Panc1 (cell line): ENCODE measurements at regions not wholly inside any gene's neighbourhood (a gene's known extent, or its start where the extent isn't known, plus 50 kb on each side); places are given as distances from the start of the nearest gene placed in this dataset.

Experiments
- ATAC-seq: fragments of 200-7000 bp; cut with Tn5 transposase; 2 replicates; pipeline ENCODE4 v1.9.1; 2020; ENCODE audit warnings: mild to moderate bottlenecking, moderate library complexity
- BruUV-seq: library from RNA; stranded (reverse); fragments of 400-500 nt; replicated peaks from 2 replicates; lab custom pipeline; 2021; lab: Mats Ljungman, UMichigan
- CTCF ChIA-PET: fragments of 300-600 bp; sonication (Branson Sonifier 250); formaldehyde crosslinking; loops from one replicate; lab custom pipeline; 2022; ENCODE audit warnings: antibody characterized with exemption; lab: Charles Lee
- POLR2A ChIA-PET: fragments of 300-600 bp; sonication (Branson Sonifier 250); formaldehyde crosslinking; loops from one replicate; lab custom pipeline; 2022; ENCODE audit warnings: antibody characterized with exemption; lab: Charles Lee
- DNase-seq: peaks from one replicate; pipeline ENCODE4 v3.0.0-alpha.2; 2010; ENCODE audit warnings: low read depth, low spot score
- H3K27ac ChIP-seq: 2 replicates; pipeline ENCODE4 v1.5.1; 2011; ENCODE audit warnings: mild to moderate bottlenecking, low read length, inconsistent platforms
- H3K27me3 ChIP-seq: fragments of 200-500 bp; sonication (Bioruptor generic); 2 replicates; pipeline ENCODE4 v1.6.0; 2014; ENCODE audit warnings: low read length, inconsistent platforms; ENCODE audit not compliant: control insufficient read depth, insufficient read depth
- H3K36me3 ChIP-seq: fragments of 200-500 bp; sonication (Bioruptor generic); 2 replicates; pipeline ENCODE4 v1.5.1; 2014; ENCODE audit warnings: inconsistent platforms, mild to moderate bottlenecking, low read length, moderate library complexity; ENCODE audit not compliant: control insufficient read depth, insufficient read depth
- H3K4me1 ChIP-seq: 2 replicates; pipeline ENCODE4 v1.5.1; 2011; ENCODE audit warnings: inconsistent platforms, mild to moderate bottlenecking, low read length, moderate library complexity; ENCODE audit not compliant: control insufficient read depth, insufficient read depth
- H3K4me3 ChIP-seq, 2 experiments: 2 replicates each; pipeline ENCODE4 v1.5.1; 2011 to 2012; ENCODE audit warnings: low read depth in 2 of 2, low read length in 2 of 2, mild to moderate bottlenecking in 2 of 2, inconsistent platforms in 1 of 2, moderate library complexity in 1 of 2
- H3K9me3 ChIP-seq: fragments of 200-500 bp; sonication (Bioruptor generic); 2 replicates; pipeline ENCODE4 v1.5.1; 2014; ENCODE audit warnings: low read depth, mild to moderate bottlenecking, inconsistent platforms, low read length, moderate library complexity; ENCODE audit not compliant: control insufficient read depth, insufficient read depth
- POLR2AphosphoS5 ChIP-seq: IDR thresholded peaks from 2 replicates; pipeline ENCODE4 v1.6.1; 2012; ENCODE audit warnings: mild to moderate bottlenecking, low read depth, low read length, moderate library complexity
- SIN3A ChIP-seq: IDR thresholded peaks from 2 replicates; pipeline ENCODE4 v1.6.1; 2012; ENCODE audit warnings: low read depth, mild to moderate bottlenecking, low read length, moderate library complexity, borderline replicate concordance; ENCODE audit not compliant: insufficient read depth
- TCF7L2 ChIP-seq: IDR thresholded peaks from 2 replicates; pipeline ENCODE4 v1.6.1; 2011; ENCODE audit warnings: mild to moderate bottlenecking, low read depth, low read length, inconsistent platforms
- in situ Hi-C: cut with HindIII; loops from 2 replicates; pipeline ENCODE4 v1.10.0; 2016; ENCODE audit warnings: low sequenced_read_pairs, low pct_unique_long_range_greater_than_20kb
- intact Hi-C: fragments of 100-400 bp; cut with micrococcal nuclease; formaldehyde crosslinking; loops from one replicate; pipeline ENCODE4 v1.10.0; 2022; ENCODE audit not compliant: unreplicated experiment
- TF ChIP-seq, protein P1 (sequence below), 2 experiments: IDR thresholded peaks; 2 replicates each; pipeline ENCODE4 v1.6.1; 2011 to 2012; ENCODE audit warnings: low read depth in 2 of 2, control low read depth in 1 of 2, low read length in 1 of 2, mild to moderate bottlenecking in 1 of 2, moderate library complexity in 1 of 2; ENCODE audit not compliant: insufficient read depth in 1 of 2
- TF ChIP-seq, protein P2 (sequence below): fragments of 450-650 bp; IDR thresholded peaks from 2 replicates; pipeline ENCODE4 v1.5.1; 2017; ENCODE audit warnings: mild to moderate bottlenecking

DNA sequence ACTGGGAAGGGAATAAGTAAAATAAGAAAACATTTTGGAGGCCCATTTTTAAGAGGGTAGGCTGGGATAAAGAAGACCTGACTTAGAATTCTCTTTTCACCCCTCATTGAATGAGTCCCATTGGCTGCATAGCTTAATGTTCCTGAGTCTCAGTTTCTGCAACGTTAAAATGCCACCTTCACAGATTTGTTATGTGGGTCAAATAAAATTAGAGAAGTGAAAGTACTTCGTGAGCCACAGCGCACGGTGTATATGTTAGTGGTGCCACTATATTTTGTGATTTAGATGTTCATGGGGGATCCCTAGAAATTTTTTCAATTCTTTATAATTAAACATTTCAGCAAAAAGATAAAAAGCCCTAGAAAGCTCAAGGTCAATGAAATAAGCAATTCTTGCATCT lies 109.2 kb upstream of the HS3ST1 start:
- Histone ChIP-seq H3K4me1 (no peaks in the 10 kb centered on the region), H3K27ac (no peak overlapping the region), H3K4me3 (no peak overlapping the region), H3K9me3 (no peaks in the 10 kb centered on the region), H3K36me3 (no peaks in the 10 kb centered on the region), H3K27me3 (no peaks in the 10 kb centered on the region)
- TF ChIP-seq TCF7L2 = no peak
- no peak for TF ChIP-seq SIN3A
- TF ChIP-seq, protein P1, sequence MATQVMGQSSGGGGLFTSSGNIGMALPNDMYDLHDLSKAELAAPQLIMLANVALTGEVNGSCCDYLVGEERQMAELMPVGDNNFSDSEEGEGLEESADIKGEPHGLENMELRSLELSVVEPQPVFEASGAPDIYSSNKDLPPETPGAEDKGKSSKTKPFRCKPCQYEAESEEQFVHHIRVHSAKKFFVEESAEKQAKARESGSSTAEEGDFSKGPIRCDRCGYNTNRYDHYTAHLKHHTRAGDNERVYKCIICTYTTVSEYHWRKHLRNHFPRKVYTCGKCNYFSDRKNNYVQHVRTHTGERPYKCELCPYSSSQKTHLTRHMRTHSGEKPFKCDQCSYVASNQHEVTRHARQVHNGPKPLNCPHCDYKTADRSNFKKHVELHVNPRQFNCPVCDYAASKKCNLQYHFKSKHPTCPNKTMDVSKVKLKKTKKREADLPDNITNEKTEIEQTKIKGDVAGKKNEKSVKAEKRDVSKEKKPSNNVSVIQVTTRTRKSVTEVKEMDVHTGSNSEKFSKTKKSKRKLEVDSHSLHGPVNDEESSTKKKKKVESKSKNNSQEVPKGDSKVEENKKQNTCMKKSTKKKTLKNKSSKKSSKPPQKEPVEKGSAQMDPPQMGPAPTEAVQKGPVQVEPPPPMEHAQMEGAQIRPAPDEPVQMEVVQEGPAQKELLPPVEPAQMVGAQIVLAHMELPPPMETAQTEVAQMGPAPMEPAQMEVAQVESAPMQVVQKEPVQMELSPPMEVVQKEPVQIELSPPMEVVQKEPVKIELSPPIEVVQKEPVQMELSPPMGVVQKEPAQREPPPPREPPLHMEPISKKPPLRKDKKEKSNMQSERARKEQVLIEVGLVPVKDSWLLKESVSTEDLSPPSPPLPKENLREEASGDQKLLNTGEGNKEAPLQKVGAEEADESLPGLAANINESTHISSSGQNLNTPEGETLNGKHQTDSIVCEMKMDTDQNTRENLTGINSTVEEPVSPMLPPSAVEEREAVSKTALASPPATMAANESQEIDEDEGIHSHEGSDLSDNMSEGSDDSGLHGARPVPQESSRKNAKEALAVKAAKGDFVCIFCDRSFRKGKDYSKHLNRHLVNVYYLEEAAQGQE (IDR thresholded peaks at IDR 0.05; ENCODE audit: insufficient read depth in 1 of 2, low read depth in 2 of 2, low read length in 1 of 2) = no peak
- TF ChIP-seq, protein P2, sequence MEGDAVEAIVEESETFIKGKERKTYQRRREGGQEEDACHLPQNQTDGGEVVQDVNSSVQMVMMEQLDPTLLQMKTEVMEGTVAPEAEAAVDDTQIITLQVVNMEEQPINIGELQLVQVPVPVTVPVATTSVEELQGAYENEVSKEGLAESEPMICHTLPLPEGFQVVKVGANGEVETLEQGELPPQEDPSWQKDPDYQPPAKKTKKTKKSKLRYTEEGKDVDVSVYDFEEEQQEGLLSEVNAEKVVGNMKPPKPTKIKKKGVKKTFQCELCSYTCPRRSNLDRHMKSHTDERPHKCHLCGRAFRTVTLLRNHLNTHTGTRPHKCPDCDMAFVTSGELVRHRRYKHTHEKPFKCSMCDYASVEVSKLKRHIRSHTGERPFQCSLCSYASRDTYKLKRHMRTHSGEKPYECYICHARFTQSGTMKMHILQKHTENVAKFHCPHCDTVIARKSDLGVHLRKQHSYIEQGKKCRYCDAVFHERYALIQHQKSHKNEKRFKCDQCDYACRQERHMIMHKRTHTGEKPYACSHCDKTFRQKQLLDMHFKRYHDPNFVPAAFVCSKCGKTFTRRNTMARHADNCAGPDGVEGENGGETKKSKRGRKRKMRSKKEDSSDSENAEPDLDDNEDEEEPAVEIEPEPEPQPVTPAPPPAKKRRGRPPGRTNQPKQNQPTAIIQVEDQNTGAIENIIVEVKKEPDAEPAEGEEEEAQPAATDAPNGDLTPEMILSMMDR = no peak
- no peak for TF ChIP-seq POLR2AphosphoS5
- DNase-seq (no peak), ATAC-seq (no peak)
- CTCF ChIA-PET = no interaction called here
- in situ Hi-C loops (no loop called here), intact Hi-C loops (no loop called here)
- BruUV-seq = no TSS peak
- POLR2A ChIA-PET = no interaction called here

DNA sequence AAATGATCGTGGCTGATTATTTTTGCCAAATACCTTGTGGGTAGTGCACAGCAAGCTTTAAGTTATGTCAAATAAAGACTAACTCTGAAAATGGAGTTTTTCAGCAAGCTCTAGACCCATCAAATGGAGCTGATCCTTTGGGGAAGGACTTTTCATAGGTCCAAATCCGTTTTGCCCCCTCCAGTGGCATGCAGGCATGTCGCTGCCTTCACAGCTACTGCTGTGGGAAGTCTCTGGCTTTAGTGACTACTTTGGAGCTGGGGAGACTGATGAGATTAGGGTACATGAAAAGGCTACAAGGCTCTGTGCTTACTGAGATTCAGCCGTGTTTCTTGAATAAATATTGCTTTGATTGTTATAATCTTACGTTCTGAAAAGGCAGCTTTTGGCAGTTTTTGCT lies 106.6 kb upstream of the HS3ST1 start:
- in situ Hi-C loops (no loop called here), intact Hi-C loops (no loop called here)
- no TSS peak for BruUV-seq
- POLR2A ChIA-PET = no interaction called here
- Histone ChIP-seq H3K27me3 (no peaks in the 10 kb centered on the region), H3K4me3 (no peak overlapping the region), H3K9me3 (no peaks in the 10 kb centered on the region), H3K27ac (no peak overlapping the region), H3K36me3 (no peaks in the 10 kb centered on the region), H3K4me1 (no peaks in the 10 kb centered on the region)
- CTCF ChIA-PET = no interaction called here
- DNase-seq = no peak
- no peak for ATAC-seq
- no peak for TF ChIP-seq POLR2AphosphoS5
- no peak for TF ChIP-seq SIN3A

DNA sequence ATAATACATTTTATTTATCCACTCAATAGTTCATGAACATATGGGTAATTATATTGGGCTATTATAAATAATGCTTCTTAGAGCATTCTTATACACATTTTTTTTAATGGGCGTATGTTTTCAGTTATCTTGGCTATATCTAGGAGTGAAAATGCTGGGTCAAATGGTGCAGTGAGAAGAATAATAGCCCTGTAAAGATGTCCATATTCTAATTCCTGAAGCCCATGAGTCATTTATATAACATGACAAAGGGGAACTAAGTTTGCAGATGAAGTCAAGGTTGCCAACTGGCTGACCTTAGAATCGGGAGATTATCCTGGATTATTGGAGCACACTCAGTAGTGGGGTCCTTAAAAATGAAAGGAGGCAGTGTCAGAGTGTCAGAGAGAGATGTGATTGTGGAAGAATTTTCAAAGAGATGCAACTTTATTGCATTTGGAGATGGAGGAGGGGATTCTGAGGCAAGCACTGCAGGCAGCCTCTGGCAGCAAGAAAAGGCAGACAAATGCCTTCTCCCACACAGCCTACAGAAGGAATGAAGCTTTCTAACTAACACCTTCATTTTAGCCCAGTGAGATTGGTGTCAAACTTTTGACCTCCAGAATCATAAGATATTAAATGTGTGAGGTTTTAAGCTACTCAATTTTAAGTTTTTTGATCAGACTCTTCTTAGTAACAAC lies 106.1 kb upstream of the HS3ST1 start:
- Histone ChIP-seq H3K4me3 (no peak overlapping the region), H3K4me1 (no peaks in the 10 kb centered on the region), H3K36me3 (no peaks in the 10 kb centered on the region), H3K27me3 (no peaks in the 10 kb centered on the region), H3K9me3 (no peaks in the 10 kb centered on the region), H3K27ac (no peak overlapping the region)
- BruUV-seq = no TSS peak
- in situ Hi-C loops = no loop called here
- ATAC-seq = no peak
- TF ChIP-seq, protein P1 (IDR thresholded peaks at IDR 0.05; ENCODE audit: insufficient read depth in 1 of 2, low read depth in 2 of 2, low read length in 1 of 2) = no peak
- TF ChIP-seq SIN3A = no peak
- TF ChIP-seq, protein P2 = no peak
- no peak for TF ChIP-seq TCF7L2
- no peak for TF ChIP-seq POLR2AphosphoS5
- no peak for DNase-seq
- intact Hi-C loops = no loop called here
- POLR2A ChIA-PET = no interaction called here
- CTCF ChIA-PET = no interaction called here
